NB4 (cell line): ENCODE measurements at regions not wholly inside any gene's neighbourhood (a gene's known extent, or its start where the extent isn't known, plus 50 kb on each side); places are given as distances from the start of the nearest gene placed in this dataset.

Experiments
- DNase-seq: peaks from one replicate; pipeline ENCODE4 v3.0.0; 2010; ENCODE audit warnings: low read depth
- H3K4me3 ChIP-seq: one replicate; pipeline ENCODE4 v1.5.1; 2011; ENCODE audit warnings: mild to moderate bottlenecking, low read depth, low read length, moderate library complexity
- MYC ChIP-seq: IDR thresholded peaks from 2 replicates; pipeline ENCODE4 v1.6.1; 2011; ENCODE audit warnings: low read depth, low read length
- POLR2A ChIP-seq: IDR thresholded peaks from 2 replicates; pipeline ENCODE4 v1.6.1; 2011; ENCODE audit warnings: mild to moderate bottlenecking; ENCODE audit not compliant: insufficient read length; ENCODE audit errors: extremely low read depth
- TF ChIP-seq, protein P1 (sequence below): IDR thresholded peaks from one replicate; pipeline ENCODE4 v1.5.1; 2012; ENCODE audit warnings: low read depth, low read length
- TF ChIP-seq, protein P2 (sequence below): IDR thresholded peaks from 2 replicates; pipeline ENCODE4 v1.6.1; 2011; ENCODE audit warnings: low read depth, low read length

DNA sequence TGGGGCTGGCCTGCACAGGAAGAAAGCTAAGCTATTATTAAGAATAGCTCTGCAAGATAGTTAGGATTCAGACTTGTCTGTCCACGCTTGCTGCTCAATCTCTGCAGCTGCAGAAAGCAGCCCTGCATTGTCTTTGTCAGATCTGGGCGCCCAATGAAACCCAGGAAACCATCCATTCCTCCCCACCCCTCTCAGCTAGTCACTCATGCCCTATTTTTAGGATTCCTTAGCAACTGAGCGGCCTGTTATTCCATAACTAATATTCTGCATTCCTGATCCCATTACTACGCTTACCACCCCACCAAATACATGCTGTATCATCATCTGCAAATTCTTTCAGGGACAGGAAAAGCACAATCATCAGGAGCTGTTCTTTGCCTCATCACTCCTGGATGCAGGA is 52.9 kb upstream of the APC start:
- TF ChIP-seq, protein P1, sequence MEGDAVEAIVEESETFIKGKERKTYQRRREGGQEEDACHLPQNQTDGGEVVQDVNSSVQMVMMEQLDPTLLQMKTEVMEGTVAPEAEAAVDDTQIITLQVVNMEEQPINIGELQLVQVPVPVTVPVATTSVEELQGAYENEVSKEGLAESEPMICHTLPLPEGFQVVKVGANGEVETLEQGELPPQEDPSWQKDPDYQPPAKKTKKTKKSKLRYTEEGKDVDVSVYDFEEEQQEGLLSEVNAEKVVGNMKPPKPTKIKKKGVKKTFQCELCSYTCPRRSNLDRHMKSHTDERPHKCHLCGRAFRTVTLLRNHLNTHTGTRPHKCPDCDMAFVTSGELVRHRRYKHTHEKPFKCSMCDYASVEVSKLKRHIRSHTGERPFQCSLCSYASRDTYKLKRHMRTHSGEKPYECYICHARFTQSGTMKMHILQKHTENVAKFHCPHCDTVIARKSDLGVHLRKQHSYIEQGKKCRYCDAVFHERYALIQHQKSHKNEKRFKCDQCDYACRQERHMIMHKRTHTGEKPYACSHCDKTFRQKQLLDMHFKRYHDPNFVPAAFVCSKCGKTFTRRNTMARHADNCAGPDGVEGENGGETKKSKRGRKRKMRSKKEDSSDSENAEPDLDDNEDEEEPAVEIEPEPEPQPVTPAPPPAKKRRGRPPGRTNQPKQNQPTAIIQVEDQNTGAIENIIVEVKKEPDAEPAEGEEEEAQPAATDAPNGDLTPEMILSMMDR: no peak
- TF ChIP-seq, protein P2, sequence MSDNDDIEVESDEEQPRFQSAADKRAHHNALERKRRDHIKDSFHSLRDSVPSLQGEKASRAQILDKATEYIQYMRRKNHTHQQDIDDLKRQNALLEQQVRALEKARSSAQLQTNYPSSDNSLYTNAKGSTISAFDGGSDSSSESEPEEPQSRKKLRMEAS: no peak
- TF ChIP-seq POLR2A: no peak
- no peak for TF ChIP-seq MYC
- no peak overlapping the region for H3K4me3 ChIP-seq
- no peak for DNase-seq

DNA sequence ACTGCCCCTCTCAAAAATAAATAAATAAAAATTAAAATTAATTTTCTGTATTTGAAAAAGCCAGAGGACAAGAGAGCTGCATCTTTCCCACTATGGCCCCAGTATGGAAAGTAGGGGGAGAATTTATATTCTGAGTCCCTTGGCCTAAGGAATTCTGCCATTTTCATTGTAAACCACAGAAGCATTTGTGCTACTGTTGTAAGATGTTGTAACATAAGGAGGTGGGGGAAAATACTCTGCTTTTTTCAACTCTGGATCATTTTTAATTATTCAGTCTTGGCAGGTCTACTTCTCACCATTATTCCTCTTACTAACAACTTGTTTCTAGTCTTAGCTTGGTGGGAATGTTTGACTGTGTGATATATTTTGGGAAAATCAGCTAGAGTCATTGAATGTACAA is 52.3 kb upstream of the APC start:
- TF ChIP-seq, protein P2: no peak
- TF ChIP-seq POLR2A (no peak), MYC (no peak)
- TF ChIP-seq, protein P1: no peak
- DNase-seq: no peak
- no peak overlapping the region for H3K4me3 ChIP-seq

DNA sequence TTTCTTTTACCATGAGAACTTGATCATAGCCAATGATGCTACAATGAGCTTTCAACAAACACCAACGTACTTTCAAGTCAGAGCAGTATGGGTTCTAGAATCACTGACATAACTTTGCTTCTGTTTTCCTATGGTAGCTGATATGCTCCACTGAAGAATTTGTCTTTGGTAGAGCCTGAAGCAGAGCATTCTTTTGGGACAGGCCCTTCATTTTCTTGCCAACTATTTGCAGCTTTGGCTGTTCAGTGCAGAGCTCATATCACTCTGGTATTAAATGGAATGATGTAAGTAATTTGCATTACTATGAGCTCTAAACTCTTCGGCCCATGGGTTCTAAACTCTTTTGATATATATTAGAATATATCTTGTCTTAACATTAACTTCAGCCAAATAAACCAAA is 51.8 kb upstream of the APC start:
- no peak for DNase-seq
- H3K4me3 ChIP-seq: no peak overlapping the region
- TF ChIP-seq POLR2A (no peak), MYC (no peak)
- TF ChIP-seq, protein P2: no peak
- TF ChIP-seq, protein P1: no peak

DNA sequence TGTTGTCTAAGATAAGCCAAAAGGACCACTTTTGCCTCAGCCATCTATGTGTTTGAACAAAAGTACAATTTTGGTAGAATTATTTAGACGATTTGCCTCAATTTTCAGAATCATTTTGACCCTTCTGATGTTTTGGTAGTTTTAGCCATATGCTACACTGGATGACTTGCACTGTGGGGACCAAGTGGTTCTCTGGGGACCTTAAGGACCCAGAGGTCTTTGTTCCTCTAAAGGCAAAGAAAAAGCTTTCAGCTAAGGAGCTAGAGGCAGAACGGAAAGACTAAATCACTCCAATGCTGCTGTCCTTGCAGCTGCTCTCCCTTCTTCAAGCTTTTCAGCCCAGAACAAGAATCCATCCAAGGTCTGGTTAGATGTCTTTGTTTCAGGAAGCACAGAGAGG is 51.0 kb upstream of the APC start:
- no peak for DNase-seq
- H3K4me3 ChIP-seq: no peak overlapping the region
- TF ChIP-seq MYC: no peak
- no peak for TF ChIP-seq POLR2A
- TF ChIP-seq, protein P1: no peak
- TF ChIP-seq, protein P2: no peak

DNA sequence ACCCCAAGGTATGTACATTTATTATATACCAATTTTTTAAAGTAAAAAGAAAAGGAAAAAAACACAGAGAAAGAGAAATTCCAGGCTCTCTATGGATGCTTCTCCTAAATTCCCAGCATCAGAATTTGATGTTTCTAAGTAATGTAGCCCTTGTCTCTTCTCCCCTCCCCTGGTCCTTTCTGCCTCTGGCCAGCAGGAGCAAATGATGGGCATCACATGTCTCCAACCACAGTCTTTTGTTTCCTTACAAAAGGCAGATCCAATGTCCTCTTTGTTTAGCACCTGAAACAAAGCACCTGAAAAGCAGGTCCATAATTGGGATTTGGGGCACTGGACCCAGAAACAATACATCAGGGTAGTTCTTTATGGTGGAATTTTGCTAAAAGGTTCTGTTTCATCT is 50.4 kb upstream of the APC start:
- H3K4me3 ChIP-seq: no peak overlapping the region
- no peak for DNase-seq
- TF ChIP-seq, protein P2: no peak
- TF ChIP-seq POLR2A (no peak), MYC (no peak)
- TF ChIP-seq, protein P1: no peak
